ENCODE measurements at regions not wholly inside any gene's neighbourhood (a gene's known extent, or its start where the extent isn't known, plus 50 kb on each side); places are given as distances from the start of the nearest gene placed in this dataset.

DNA sequence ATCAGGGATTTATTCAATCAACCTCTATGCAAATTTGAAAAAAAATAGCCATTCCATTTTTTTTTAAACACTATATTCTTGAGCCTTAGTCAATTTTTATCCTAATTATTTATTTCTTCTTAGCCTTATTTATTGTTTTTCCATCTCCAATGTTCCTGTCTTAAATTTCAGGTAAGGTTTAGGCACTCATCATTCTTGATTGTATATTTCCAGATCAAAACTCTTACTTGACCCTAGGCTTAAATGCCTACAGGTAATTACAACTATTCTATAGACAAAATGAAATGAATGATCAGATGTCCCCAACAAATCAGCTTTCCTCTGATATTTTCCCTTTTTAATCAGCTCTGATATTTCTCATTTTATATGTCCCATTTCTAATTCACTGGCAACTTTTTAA is 402.6 kb upstream of the EPHA7 start:
- no peak overlapping the region for H3K4me3 ChIP-seq (replicated peaks; ENCODE audit: low read depth, low read length)
- TF ChIP-seq, protein P1, sequence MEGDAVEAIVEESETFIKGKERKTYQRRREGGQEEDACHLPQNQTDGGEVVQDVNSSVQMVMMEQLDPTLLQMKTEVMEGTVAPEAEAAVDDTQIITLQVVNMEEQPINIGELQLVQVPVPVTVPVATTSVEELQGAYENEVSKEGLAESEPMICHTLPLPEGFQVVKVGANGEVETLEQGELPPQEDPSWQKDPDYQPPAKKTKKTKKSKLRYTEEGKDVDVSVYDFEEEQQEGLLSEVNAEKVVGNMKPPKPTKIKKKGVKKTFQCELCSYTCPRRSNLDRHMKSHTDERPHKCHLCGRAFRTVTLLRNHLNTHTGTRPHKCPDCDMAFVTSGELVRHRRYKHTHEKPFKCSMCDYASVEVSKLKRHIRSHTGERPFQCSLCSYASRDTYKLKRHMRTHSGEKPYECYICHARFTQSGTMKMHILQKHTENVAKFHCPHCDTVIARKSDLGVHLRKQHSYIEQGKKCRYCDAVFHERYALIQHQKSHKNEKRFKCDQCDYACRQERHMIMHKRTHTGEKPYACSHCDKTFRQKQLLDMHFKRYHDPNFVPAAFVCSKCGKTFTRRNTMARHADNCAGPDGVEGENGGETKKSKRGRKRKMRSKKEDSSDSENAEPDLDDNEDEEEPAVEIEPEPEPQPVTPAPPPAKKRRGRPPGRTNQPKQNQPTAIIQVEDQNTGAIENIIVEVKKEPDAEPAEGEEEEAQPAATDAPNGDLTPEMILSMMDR (IDR thresholded peaks at IDR 0.05; ENCODE audit: low read depth, low read length, missing control alignments) = no peak
- no peak for DNase-seq (ENCODE audit: extremely low read depth, low read depth)

DNA sequence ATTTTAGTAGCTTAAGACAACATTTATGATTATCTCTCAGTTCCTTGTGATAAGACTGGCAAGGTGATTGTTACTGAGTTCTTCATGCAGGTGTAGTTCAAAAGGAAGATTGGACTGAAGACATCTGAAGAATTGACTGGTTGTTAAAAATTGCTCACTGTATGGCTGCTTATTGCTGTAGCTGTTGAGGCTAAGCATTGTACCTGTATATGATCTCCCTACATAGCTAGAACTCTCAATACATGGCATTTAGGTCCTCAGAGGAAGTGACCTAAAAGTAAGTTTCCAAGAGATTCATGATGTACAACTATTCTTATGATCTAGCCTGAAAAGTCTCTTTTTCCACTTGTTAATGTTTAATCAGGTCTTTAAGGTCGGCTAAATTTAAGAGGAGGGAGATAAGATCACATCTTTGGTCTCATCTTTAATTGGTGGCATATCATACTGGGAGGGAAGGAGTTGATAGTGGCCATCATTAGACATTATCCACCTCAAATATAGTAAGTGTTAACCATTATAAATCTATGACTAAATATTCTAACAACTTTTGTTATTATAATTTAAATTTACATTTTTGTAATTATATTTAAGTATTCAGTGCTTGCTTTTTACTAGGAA is 401.2 kb upstream of the EPHA7 start:
- no peak overlapping the region for H3K4me3 ChIP-seq (replicated peaks; ENCODE audit: low read depth, low read length)
- TF ChIP-seq, protein P1 (IDR thresholded peaks at IDR 0.05; ENCODE audit: low read depth, low read length, missing control alignments) = no peak
- no peak for DNase-seq (ENCODE audit: extremely low read depth, low read depth)

DNA sequence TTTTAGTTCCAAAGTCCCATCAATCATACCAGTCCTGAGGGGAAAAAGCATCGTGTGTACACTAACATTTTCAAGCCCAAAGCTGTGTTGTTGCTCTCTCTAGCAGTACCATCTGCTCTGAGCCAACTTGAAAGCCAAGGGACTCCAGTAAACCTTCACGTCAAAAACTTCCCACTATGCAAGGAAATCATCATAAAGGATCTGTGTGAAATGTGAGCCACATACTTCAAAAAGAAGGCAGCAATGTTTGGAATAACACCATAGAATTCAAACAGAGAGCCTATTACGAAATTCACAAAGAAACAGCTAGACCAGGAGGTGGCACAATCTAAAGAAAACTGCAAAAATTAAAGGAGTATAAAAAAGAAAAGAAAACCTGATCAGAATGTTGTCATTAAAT is 399.8 kb upstream of the EPHA7 start:
- no peak overlapping the region for H3K4me3 ChIP-seq (replicated peaks; ENCODE audit: low read depth, low read length)
- TF ChIP-seq, protein P1 (IDR thresholded peaks at IDR 0.05; ENCODE audit: low read depth, low read length, missing control alignments) = no peak
- no peak for DNase-seq (ENCODE audit: extremely low read depth, low read depth)

DNA sequence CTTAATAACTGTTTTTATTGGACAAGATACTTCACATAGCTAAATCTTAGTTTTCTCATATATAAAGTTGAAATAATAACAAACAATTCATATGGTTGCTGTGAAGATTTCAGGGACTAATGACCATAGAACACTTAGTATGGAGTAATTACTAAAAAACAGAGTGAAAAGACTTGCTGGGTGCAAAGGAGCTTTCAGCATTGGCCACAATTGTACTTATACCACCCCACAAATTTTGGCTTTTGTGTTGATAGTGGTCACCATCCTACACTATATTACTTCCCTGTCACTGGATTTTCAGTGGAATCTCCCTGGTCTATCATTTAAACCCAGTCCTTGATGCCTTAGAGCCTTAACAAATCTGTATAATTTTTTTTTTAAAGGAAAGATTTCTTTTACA is 398.6 kb upstream of the EPHA7 start:
- TF ChIP-seq, protein P1 (IDR thresholded peaks at IDR 0.05; ENCODE audit: low read depth, low read length, missing control alignments) = no peak
- no peak for DNase-seq (ENCODE audit: extremely low read depth, low read depth)
- no peak overlapping the region for H3K4me3 ChIP-seq (replicated peaks; ENCODE audit: low read depth, low read length)

DNA sequence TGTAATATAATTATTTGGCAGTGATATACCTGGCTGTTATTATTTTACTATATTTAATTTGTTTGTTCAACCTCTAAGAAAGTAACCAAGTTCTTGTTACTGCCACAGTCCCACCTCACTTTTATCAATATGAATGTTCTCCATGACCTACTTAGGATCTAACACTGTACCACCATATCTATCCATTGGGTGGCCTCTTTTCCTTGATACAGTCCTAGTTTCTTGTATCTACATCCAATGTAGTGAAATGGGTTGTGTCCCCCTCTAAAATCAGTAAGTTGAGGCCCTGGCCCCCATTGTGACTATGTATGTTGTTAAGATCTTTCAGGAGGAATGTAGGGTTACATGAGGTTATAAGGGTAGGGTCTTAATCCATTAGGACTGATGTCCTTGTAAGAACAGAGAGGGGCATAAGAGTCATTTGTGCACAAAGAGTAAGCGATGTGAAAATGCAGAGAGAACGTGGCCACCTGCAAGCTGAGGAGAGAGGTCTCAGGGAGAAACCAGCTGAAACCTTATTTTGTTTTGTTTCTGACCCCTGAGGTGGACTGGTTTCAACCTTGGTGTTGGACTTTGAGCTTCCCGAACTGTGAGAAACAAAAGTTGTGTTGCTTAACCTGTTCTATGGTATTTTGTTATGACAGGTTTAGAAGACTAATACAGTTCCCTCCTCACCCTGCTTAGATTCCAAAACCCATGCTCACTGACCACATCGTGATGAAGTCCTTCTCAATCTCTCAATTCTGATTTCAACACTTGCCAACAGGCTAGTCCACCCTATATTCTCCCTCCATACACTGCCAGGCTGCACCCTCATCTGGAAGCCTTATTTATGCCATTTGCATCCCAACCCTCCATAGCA is 387.3 kb upstream of the EPHA7 start:
- H3K4me3 ChIP-seq (replicated peaks; ENCODE audit: low read depth, low read length) = no peak overlapping the region
- no peak for DNase-seq (ENCODE audit: extremely low read depth, low read depth)
- TF ChIP-seq, protein P1 (IDR thresholded peaks at IDR 0.05; ENCODE audit: low read depth, low read length, missing control alignments) = no peak

DNA sequence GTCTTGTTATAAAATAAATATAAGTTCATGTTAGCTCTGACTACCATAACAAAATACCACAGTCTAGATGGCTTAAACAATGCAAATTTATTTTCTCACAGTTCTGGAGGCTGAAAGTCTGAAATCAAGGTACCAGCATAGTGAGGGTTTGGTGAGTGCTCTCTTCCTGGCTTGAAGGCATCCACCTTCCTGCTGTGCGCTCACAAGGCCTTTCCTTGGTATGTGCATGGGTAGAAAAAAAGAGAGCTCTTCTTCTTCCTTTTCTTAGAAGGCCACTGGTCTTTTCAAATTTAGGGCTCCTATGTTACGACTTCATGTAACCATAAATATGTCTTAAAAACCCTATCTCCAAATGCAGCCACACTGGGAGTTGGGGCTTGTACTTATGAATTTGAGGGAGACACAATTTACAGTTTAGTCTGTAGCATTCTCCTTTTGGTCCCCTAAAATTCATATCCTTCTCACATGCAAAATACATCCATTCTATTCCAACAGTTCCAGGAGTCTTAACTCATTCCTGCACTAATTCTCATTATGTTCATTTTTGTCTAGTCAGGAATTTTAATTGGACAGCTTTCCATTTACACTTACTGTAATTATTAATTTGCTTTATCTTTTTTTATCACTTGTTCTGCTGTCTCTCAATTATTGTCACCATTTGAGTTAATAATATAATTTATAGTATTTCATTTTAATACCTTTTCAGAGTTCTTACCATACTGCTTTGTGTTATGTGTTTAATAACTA is 381.9 kb upstream of the EPHA7 start:
- TF ChIP-seq, protein P1 (IDR thresholded peaks at IDR 0.05; ENCODE audit: low read depth, low read length, missing control alignments) = no peak
- no peak overlapping the region for H3K4me3 ChIP-seq (replicated peaks; ENCODE audit: low read depth, low read length)

More for the DNA sequence above, 381.9 kb upstream of the EPHA7 start:
- no peak for DNase-seq (ENCODE audit: extremely low read depth, low read depth)
